Stimulated activated naive CD8-positive, alpha-beta T cell treated with anti-CD3 and anti-CD28 coated beads, Interleukin-15, Interleukin-2, amounts not matched to agents 100 ng/mL and 50 ng/mL, for 24 hours (primary cell): ENCODE measurements at regions not wholly inside any gene's neighbourhood (a gene's known extent, or its start where the extent isn't known, plus 50 kb on each side); places are given as distances from the start of the nearest gene placed in this dataset.

Source experiments
- H3K27ac Mint-ChIP-seq: one replicate; pipeline ENCODE4 v1.8.0; 2021; ENCODE audit warnings: mild to moderate bottlenecking, mixed read lengths
- H3K27me3 Mint-ChIP-seq: one replicate; pipeline ENCODE4 v1.8.0; 2021; ENCODE audit warnings: mixed read lengths
- H3K36me3 Mint-ChIP-seq: one replicate; pipeline ENCODE4 v1.8.0; 2021; ENCODE audit warnings: low read depth, mixed read lengths
- H3K4me1 Mint-ChIP-seq: one replicate; pipeline ENCODE4 v1.8.0; 2021; ENCODE audit warnings: low read depth, mixed read lengths
- H3K4me3 Mint-ChIP-seq: one replicate; pipeline ENCODE4 v1.8.0; 2021; ENCODE audit warnings: mild to moderate bottlenecking, mixed read lengths
- H3K9me3 Mint-ChIP-seq: one replicate; pipeline ENCODE4 v1.8.0; 2021; ENCODE audit warnings: mixed read lengths

DNA sequence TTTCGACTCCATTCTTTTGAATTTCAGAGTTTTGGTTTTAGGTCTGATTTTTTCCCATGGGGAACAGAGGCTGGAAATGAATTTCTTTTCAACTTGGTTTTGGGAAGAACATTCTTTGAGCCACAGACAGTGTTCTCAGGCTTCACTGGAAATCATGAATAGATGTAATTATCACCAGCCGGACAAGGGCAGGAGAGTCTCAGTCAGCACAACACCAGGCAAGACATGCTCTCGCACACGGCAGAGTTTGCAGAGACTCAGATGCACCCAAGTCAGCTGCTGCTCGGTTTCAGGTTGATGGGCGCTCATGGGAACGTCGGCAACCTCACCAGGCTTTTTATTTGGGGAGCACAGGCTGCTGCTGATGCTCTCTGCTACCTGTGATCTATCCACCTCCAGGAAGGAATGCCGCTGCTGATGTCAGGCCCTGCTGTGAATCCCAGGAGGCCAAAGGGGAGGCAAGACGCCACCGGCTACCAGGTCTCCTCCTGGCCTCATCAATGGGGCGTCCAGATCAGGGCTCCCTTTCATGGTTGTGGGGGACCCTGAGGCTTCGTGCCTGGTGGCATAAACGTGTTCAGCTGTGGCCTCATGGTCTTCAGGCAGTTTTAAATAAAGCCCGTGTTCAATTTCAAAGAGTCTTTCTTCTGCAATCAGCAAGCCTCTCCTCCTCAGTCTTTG, 332.3 kb upstream of the IRX4 start:
- Mint-ChIP-seq H3K4me1 (no peaks in the 10 kb centered on the region), H3K27me3 (no peaks in the 10 kb centered on the region), H3K36me3 (no peaks in the 10 kb centered on the region), H3K27ac (no peak overlapping the region), H3K9me3 (peaks cover 4% of the 10 kb centered on the region), H3K4me3 (no peak overlapping the region)

DNA sequence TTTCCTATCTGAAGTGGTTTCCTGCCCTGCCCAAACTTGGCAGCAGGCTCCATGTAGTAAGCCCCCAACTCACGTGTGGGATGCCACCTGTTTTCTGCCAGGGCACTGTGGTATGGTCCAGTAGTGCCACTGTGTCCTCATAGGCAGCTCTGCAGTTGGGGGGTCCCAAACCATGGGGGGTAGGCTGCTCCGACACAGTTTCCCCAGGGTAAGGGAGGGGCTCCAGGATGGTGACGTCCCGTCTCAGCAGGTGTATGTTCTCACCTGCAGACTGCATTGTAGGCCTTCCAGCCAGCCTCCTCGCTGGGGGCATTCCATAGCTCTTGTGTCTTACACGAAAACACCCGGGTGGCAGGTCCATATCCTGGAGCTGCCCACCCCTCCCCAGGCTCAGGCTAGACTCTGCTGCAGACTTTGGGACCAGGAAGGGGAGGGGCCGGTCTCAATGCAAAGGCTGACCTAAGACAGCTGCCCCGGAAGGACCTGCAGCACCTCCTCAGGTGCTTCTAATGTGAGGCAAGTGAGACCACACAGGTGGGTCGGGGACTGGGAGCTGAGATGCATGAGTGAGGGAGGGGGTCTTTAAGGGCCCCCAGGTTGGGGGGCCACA, 330.5 kb upstream of the IRX4 start:
- no peaks in the 10 kb centered on the region for H3K9me3 Mint-ChIP-seq
- no peak overlapping the region for H3K27ac Mint-ChIP-seq
- no peaks in the 10 kb centered on the region for H3K36me3 Mint-ChIP-seq
- H3K27me3 Mint-ChIP-seq, result no peaks in the 10 kb centered on the region
- H3K4me3 Mint-ChIP-seq, result no peak overlapping the region
- H3K4me1 Mint-ChIP-seq, result no peaks in the 10 kb centered on the region

DNA sequence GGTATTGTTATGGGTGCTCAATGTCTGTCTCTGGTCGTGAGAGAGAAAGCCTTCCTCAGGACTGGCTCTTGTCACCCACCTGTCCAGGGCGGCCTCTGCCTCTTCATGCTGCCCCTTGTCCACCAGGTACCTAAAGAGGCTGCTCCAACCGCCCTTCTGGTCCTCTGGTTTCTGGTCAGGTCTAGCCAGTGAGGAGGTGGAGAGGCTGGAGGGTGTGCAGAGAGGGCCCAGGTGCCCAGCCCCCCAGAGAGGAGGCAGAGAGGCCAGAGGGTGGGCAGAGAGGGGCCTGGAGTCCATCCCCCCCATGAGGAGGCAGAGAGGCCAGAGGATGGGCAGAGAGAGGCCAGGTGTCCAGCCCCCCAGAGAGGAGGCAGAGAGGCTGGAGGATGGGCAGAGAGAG, 329.8 kb upstream of the IRX4 start:
- Mint-ChIP-seq H3K27me3 (peaks cover 2% of the 10 kb centered on the region), H3K36me3 (no peaks in the 10 kb centered on the region), H3K4me1 (no peaks in the 10 kb centered on the region), H3K27ac (no peak overlapping the region), H3K9me3 (no peaks in the 10 kb centered on the region), H3K4me3 (no peak overlapping the region)

DNA sequence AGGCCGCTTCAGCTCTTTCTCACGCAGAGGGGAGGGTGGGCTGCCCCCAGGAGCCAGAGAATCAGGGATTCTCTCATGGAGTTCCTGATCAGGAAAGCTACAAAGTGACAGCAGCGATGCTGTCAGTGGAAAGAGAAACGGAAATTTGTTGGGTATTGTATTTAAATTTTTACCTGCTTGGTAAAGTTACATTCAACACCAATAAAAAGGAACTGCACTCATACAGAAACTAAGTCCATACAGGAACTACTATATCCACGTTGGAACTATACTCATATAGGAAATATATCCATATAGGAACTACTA, 325.5 kb upstream of the IRX4 start:
- H3K27me3 Mint-ChIP-seq, result peaks cover 7% of the 10 kb centered on the region
- no peak overlapping the region for H3K27ac Mint-ChIP-seq
- H3K36me3 Mint-ChIP-seq, result no peaks in the 10 kb centered on the region
- H3K4me1 Mint-ChIP-seq, result no peaks in the 10 kb centered on the region
- H3K9me3 Mint-ChIP-seq, result no peaks in the 10 kb centered on the region
- H3K4me3 Mint-ChIP-seq, result no peak overlapping the region

DNA sequence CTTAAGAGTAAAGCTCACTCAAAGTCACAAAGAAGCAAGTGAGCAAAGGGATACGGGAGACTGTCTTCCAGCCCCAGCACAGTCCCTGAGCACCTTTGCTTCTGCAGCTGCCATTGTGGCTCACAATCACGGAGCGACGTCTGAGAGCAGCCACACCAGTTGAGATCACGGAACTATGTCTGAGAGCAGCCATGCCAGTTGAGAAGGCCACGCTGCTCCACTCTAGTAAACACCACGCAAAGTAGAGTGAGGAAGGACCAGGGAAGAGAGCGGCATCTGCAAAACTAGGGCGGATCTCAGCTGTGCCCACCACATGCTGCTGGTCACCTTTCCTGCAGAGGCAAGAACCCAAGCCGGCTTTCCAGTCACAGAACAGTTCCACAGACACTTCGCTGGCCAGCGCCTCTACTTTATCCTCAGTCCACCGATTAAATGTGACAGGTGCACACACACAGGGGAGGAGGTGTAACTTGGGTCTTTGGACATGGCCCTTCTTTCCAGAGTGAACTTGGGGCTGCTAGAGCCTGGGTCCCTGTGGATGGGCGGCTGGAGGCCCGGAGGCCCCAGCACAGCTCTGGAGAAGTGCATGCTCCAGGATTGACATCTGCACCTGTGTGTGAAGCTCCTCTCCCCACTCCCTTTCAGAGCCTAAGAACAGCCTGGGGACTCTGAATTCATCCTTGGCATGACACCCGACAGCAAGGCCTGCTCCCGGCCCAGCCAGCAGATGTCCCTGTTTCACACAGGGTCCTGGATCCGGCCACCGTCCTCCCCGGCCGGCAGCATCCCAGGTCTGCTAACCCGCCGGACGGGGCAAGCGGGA, 324.9 kb upstream of the IRX4 start:
- H3K4me1 Mint-ChIP-seq, result no peaks in the 10 kb centered on the region
- H3K27me3 Mint-ChIP-seq, result peaks cover 7% of the 10 kb centered on the region
- no peak overlapping the region for H3K4me3 Mint-ChIP-seq
- H3K9me3 Mint-ChIP-seq, result no peaks in the 10 kb centered on the region
- no peaks in the 10 kb centered on the region for H3K36me3 Mint-ChIP-seq
- no peak overlapping the region for H3K27ac Mint-ChIP-seq

DNA sequence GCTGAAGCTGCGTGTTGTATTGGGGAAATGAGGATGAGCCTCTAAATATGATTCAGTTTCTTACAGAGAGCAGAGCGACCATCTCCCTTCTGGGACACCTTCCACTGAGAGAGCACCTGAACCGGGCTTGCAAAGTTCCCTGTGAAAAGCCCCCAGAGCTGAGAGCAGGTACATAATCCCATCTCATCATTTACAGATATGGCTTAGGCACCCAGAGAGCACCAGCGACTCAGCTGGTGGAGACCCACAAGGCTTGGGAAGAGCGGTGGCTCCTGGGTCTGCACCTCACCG, 324.3 kb upstream of the IRX4 start:
- no peaks in the 10 kb centered on the region for H3K9me3 Mint-ChIP-seq
- no peaks in the 10 kb centered on the region for H3K36me3 Mint-ChIP-seq
- peaks cover 7% of the 10 kb centered on the region for H3K27me3 Mint-ChIP-seq
- H3K4me3 Mint-ChIP-seq, result no peak overlapping the region
- no peaks in the 10 kb centered on the region for H3K4me1 Mint-ChIP-seq
- no peak overlapping the region for H3K27ac Mint-ChIP-seq

DNA sequence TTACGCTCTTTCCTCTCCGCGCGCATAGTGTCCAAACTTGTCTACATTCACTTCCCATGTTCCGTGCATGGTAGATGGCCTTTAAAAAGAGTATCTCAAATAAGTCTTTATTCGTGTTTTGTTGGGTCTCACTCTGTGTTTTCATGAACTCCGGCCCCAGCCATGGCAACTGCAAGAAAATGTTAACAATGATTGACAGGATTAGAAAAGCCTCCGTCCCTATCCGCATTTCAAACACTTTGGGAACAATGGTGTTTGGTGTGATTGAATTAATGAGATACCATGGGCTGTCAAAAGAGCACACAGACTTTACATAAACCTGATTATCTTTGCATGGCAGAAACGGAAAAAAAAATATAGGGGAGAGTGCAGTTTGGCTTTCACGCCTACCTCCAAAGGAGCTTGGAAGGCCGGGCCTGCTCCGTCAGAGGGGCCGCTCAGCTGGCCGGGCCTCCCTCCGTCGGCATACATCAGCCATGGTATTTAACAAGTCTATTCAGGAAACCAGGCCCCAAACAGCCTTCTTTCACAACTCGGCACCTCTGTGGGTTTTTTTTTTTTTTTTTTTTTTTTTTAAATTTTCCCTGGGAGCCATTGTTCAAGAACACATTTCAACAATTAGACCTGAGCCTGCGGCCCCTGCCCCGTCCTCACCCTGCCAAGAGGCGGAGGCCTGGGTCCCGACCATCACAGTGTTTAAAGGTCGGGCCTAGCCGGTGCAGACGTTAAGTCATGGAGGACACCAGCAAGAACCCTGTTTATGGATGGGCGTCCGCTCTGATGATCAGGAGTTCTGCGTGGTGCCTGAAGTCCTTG, 323.8 kb upstream of the IRX4 start:
- Mint-ChIP-seq H3K4me1 (no peaks in the 10 kb centered on the region), H3K4me3 (no peak overlapping the region), H3K9me3 (no peaks in the 10 kb centered on the region), H3K27me3 (peaks cover 7% of the 10 kb centered on the region), H3K36me3 (no peaks in the 10 kb centered on the region), H3K27ac (no peak overlapping the region)

DNA sequence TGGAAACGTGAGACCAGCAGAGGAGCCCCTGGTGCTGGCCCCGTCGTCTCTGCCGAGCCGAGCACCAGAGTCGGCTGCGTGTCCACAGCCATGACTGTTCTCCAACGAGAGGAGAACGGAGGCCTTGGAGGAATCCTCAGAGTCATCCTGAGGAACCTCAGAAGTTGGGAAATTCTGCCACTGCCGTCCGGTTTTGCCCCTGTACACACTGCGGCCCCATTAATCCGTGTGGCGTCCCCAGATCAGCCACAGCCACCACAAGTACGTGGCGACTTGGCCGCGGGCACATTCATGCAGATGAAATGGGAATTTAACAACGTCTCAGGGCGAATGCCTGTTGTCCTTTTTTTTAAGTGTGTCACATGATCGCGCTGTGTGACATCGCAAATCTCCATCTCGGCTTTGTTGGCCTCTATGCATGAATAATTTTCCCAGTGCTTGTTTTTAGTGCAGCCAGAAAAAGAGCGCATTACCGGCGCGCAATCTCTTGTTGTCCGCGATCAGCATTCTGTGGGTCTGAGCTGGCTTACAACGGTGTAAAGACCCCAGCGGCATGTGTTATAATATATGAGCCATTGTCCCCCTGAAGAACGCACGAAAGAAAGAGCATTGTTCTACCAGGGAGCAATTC, 323.0 kb upstream of the IRX4 start:
- no peak overlapping the region for H3K4me3 Mint-ChIP-seq
- H3K36me3 Mint-ChIP-seq, result no peaks in the 10 kb centered on the region
- H3K27me3 Mint-ChIP-seq, result peaks cover 7% of the 10 kb centered on the region
- H3K9me3 Mint-ChIP-seq, result no peaks in the 10 kb centered on the region
- H3K27ac Mint-ChIP-seq, result no peak overlapping the region
- H3K4me1 Mint-ChIP-seq, result no peaks in the 10 kb centered on the region

DNA sequence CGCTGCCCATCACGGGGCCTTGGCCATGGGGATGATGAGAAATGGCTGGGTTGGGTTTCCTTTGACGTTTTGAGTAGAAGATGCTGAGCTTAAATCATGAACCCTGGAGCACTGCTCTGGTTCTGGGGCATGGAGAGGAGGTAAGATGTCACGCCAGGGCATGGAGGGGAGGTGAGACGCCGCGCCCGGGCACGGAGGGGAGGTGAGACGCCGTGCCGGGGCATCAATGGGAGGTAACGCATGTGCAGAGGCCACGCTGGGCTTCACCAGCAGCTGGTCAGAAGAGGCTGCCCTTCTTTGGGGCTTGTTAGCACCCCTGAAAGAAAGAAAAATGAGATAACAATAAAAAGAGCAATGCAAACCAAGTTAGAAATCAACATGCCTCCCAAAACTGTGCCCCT, 322.5 kb upstream of the IRX4 start:
- Mint-ChIP-seq H3K36me3 (no peaks in the 10 kb centered on the region), H3K4me3 (no peak overlapping the region), H3K27me3 (peaks cover 7% of the 10 kb centered on the region), H3K9me3 (no peaks in the 10 kb centered on the region), H3K4me1 (no peaks in the 10 kb centered on the region), H3K27ac (no peak overlapping the region)

DNA sequence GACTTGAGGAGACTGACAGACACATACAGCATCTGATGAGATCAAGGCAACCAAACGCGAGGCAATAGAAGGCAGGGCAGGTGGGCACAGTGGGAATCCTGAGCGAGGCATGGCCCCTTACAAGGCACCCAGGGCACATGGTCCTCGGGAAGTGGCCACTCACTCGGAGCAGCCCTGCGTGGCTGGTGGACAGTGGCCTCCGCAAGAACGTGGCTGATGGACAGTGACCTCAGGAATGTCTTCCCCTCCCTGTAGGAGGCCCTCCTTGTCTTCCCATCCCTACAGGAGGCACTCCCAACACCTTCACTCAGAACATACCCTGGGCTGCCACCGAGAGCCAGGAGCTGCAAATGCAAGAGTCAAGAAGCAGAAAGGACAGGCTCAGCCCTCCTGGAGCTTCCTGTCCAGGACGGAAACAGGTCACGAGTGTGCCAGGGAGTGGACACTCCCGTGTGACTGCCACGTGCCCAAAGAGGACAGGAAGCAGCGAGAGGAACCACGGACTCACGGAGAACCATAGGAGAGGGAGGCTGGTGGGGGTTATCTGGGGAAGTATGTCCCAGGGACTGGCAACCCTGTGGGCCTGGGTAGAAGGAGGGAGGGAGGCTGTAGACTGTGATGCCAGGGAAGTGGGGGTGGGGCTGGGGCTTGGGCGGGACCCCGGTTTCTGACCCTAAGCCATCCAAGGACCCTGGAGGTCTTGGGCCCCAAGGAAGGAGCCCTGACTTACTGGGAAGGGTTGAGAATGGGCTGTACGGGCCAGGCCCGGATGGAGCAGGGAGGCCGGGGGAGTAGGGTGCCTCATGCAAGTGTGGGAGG, 321.9 kb upstream of the IRX4 start:
- H3K9me3 Mint-ChIP-seq, result no peaks in the 10 kb centered on the region
- H3K4me3 Mint-ChIP-seq, result no peak overlapping the region
- no peaks in the 10 kb centered on the region for H3K4me1 Mint-ChIP-seq
- peaks cover 7% of the 10 kb centered on the region for H3K27me3 Mint-ChIP-seq
- no peak overlapping the region for H3K27ac Mint-ChIP-seq
- H3K36me3 Mint-ChIP-seq, result no peaks in the 10 kb centered on the region

DNA sequence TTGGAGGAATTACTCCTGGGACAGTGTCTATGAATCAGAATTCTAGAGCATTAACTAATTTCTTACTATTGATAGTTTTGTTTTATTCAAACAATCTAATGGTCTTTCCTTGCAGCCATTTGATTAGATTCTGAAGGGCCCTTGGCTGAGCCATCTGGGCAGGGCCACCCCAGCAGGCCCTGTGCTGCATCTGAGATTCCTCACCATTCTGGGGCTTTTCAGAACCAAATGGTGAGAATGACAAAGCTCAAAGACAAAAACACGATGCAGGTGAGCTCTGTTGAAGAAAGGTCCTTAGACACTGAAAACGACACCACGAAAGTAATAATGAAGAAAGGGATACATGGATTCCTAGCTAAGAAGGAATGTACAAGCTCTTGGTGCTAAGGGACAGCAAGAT, 321.0 kb upstream of the IRX4 start:
- Mint-ChIP-seq H3K9me3 (no peaks in the 10 kb centered on the region), H3K27me3 (peaks cover 7% of the 10 kb centered on the region), H3K36me3 (no peaks in the 10 kb centered on the region), H3K27ac (no peak overlapping the region), H3K4me1 (no peaks in the 10 kb centered on the region), H3K4me3 (no peak overlapping the region)

DNA sequence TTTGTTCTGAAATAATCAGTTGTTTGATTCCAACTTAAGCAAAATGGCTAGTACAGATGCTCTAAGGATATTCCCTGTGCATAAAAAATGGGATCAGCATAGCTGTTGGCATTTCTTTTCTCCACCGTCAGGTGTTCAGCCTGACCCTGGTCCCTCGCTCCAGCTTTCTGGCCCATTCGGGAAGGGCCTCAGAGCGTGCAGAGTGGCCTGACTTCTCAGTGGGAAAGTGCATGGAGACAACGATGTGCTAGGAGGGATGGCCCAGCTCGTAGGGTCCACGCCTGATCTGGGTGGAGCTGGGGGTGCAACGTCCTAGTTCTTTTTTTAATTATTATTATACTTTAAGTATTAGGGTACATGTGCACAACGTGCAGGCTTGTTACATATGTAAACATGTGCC, 319.1 kb upstream of the IRX4 start:
- H3K4me1 Mint-ChIP-seq, result no peaks in the 10 kb centered on the region

DNA sequence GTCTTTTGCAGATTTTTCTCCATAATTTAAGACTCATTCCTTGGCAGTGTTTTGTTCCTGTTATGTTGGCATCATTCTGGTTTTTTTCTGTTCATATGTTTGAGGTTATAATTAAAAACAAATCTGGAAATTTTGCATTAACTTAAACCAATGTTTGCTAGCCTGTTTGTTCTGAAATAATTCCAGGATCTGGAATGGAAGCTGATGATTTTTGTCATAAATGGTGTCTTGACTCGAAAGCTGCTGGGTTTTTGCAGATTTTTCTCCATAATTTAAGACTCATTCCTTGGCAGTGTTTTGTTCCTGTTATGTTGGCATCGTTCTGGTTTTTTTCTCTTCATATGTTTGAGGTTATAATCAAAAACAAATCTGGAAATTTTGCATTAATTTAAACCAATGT, 318.7 kb upstream of the IRX4 start:
- H3K4me1 Mint-ChIP-seq, result no peaks in the 10 kb centered on the region
- H3K27ac Mint-ChIP-seq, result no peak overlapping the region
- H3K36me3 Mint-ChIP-seq, result no peaks in the 10 kb centered on the region
- H3K4me3 Mint-ChIP-seq, result no peak overlapping the region
- H3K27me3 Mint-ChIP-seq, result peaks cover 6% of the 10 kb centered on the region
- no peaks in the 10 kb centered on the region for H3K9me3 Mint-ChIP-seq

More for the DNA sequence above, 319.1 kb upstream of the IRX4 start:
- Mint-ChIP-seq H3K36me3 (no peaks in the 10 kb centered on the region), H3K27ac (no peak overlapping the region), H3K9me3 (no peaks in the 10 kb centered on the region), H3K4me3 (no peak overlapping the region), H3K27me3 (peaks cover 7% of the 10 kb centered on the region)

DNA sequence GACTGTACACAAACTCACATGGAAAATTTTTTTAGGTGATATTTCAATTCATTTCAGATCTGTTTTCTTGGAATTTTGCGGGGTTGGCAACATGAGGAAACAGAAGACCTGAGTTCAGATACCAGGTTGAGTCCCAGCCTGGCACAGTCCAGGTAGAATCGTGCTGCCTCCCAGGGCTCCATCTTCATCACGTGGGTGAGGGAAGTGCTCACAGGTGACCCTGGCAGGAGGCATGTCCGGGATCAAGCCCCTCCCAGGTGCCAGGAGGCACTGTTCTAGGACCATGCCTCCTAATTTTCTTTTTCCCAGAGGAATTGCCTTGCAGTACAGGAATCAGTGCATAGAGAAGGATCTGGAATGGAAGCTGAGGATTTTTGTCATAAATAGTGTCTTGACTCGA, 318.3 kb upstream of the IRX4 start:
- Mint-ChIP-seq H3K27me3 (peaks cover 4% of the 10 kb centered on the region), H3K4me1 (no peaks in the 10 kb centered on the region), H3K9me3 (no peaks in the 10 kb centered on the region), H3K27ac (no peak overlapping the region), H3K36me3 (no peaks in the 10 kb centered on the region), H3K4me3 (no peak overlapping the region)
